ENCODE measurements at regions not wholly inside any gene's neighbourhood (a gene's known extent, or its start where the extent isn't known, plus 50 kb on each side); places are given as distances from the start of the nearest gene placed in this dataset.

- TF ChIP-seq CTCF (IDR thresholded peaks at IDR 0.05) (no peak), POLR2A (IDR thresholded peaks at IDR 0.05) (no peak), POLR2AphosphoS5 (IDR thresholded peaks at IDR 0.05) (no peak)
Measured at GRCh38 chr1:70790232-70790923, 257.2 kb downstream of the PTGER3 start.
